H9 (cell line): ENCODE measurements at regions not wholly inside any gene's neighbourhood (a gene's known extent, or its start where the extent isn't known, plus 50 kb on each side); places are given as distances from the start of the nearest gene placed in this dataset.

Source experiments
- DNase-seq: peaks from one replicate; pipeline ENCODE4 v3.0.0-alpha.2; 2017
- H2AFZ ChIP-seq: one replicate; pipeline ENCODE4 v1.6.1; 2013; ENCODE audit warnings: mild to moderate bottlenecking, low read length, control low read depth, moderate library complexity
- H2AK5ac ChIP-seq: 2 replicates; pipeline ENCODE4 v1.6.1; 2013; ENCODE audit warnings: low read length, control low read depth, mixed read lengths; ENCODE audit not compliant: insufficient read length
- H2BK120ac ChIP-seq: one replicate; pipeline ENCODE4 v1.6.1; 2013; ENCODE audit warnings: low read depth, mild to moderate bottlenecking, low read length, control low read depth, inconsistent platforms; ENCODE audit not compliant: poor library complexity, severe bottlenecking
- H2BK12ac ChIP-seq: 2 replicates; pipeline ENCODE4 v1.6.1; 2013; ENCODE audit warnings: low read length, control low read depth, mixed read lengths, low read depth; ENCODE audit not compliant: insufficient read length
- H2BK15ac ChIP-seq: 2 replicates; pipeline ENCODE4 v1.6.1; 2013; ENCODE audit warnings: low read depth, low read length, control low read depth
- H2BK20ac ChIP-seq: one replicate; pipeline ENCODE4 v1.6.1; 2013; ENCODE audit warnings: low read depth, mild to moderate bottlenecking, low read length, control low read depth, inconsistent platforms; ENCODE audit not compliant: poor library complexity, severe bottlenecking
- H2BK5ac ChIP-seq: 2 replicates; pipeline ENCODE4 v1.6.1; 2013; ENCODE audit warnings: low read length, control low read depth, mixed read lengths; ENCODE audit not compliant: insufficient read length
- H3K14ac ChIP-seq: 2 replicates; pipeline ENCODE4 v1.6.1; 2013; ENCODE audit warnings: low read length, control low read depth; ENCODE audit not compliant: insufficient read depth
- H3K18ac ChIP-seq: 2 replicates; pipeline ENCODE4 v1.6.1; 2013; ENCODE audit warnings: low read depth, mild to moderate bottlenecking, mixed read lengths, low read length, control low read depth; ENCODE audit not compliant: insufficient read length
- H3K23ac ChIP-seq: 2 replicates; pipeline ENCODE4 v1.6.1; 2013; ENCODE audit warnings: low read length, control low read depth, mixed read lengths, low read depth; ENCODE audit not compliant: insufficient read length
- H3K23me2 ChIP-seq: 2 replicates; pipeline ENCODE4 v1.6.1; 2013; ENCODE audit warnings: low read depth, mild to moderate bottlenecking, mixed read lengths, low read length, control low read depth; ENCODE audit not compliant: insufficient read length, poor library complexity, severe bottlenecking
- H3K27ac ChIP-seq: 2 replicates; pipeline ENCODE4 v1.5.1; 2013; ENCODE audit warnings: low read length, control low read depth, mixed read lengths, low read depth; ENCODE audit not compliant: insufficient read length
- H3K27me3 ChIP-seq: 2 replicates; pipeline ENCODE4 v1.6.1; 2013; ENCODE audit warnings: low read length, control low read depth, inconsistent platforms; ENCODE audit not compliant: insufficient read depth
- H3K4ac ChIP-seq: 2 replicates; pipeline ENCODE4 v1.6.1; 2013; ENCODE audit warnings: low read depth, mild to moderate bottlenecking, control low read depth, inconsistent platforms, low read length, moderate library complexity
- H3K4me1 ChIP-seq: 2 replicates; pipeline ENCODE4 v1.6.1; 2013; ENCODE audit warnings: low read length, control low read depth, inconsistent platforms; ENCODE audit not compliant: insufficient read depth
- H3K4me2 ChIP-seq: 2 replicates; pipeline ENCODE4 v1.6.1; 2013; ENCODE audit warnings: low read length, control low read depth, mixed read lengths; ENCODE audit not compliant: insufficient read length, insufficient read depth
- H3K56ac ChIP-seq: 2 replicates; pipeline ENCODE4 v1.6.1; 2013; ENCODE audit warnings: low read depth, mild to moderate bottlenecking, mixed read lengths, low read length, control low read depth; ENCODE audit not compliant: insufficient read length
- H3K79me1 ChIP-seq: 2 replicates; pipeline ENCODE4 v1.6.1; 2013; ENCODE audit warnings: low read depth, mild to moderate bottlenecking, moderate library complexity, low read length, control low read depth, inconsistent platforms; ENCODE audit not compliant: insufficient read depth, poor library complexity, severe bottlenecking
- H3K79me2 ChIP-seq: 2 replicates; pipeline ENCODE4 v1.6.1; 2013; ENCODE audit warnings: low read length, control low read depth, inconsistent platforms; ENCODE audit not compliant: insufficient read depth
- H3K9ac ChIP-seq: 2 replicates; pipeline ENCODE4 v1.6.1; 2013; ENCODE audit warnings: low read length, control low read depth, mixed read lengths; ENCODE audit not compliant: insufficient read length; ENCODE audit errors: extremely low read depth
- H3K9me3 ChIP-seq: one replicate; pipeline ENCODE4 v1.6.1; 2013; ENCODE audit warnings: low read depth, low read length, inconsistent platforms; ENCODE audit not compliant: control insufficient read depth
- H3T11ph ChIP-seq: one replicate; pipeline ENCODE4 v1.6.1; 2013; ENCODE audit warnings: mild to moderate bottlenecking, low read length, control low read depth, inconsistent platforms
- H4K20me1 ChIP-seq: one replicate; pipeline ENCODE4 v1.6.1; 2013; ENCODE audit not compliant: control insufficient read depth, insufficient read length, insufficient read depth
- H4K5ac ChIP-seq: 2 replicates; pipeline ENCODE4 v1.6.1; 2013; ENCODE audit warnings: low read depth, mild to moderate bottlenecking, mixed read lengths, low read length, control low read depth; ENCODE audit not compliant: insufficient read length
- H4K8ac ChIP-seq: replicated peaks from 2 replicates; pipeline ENCODE4 v1.6.1; 2013; ENCODE audit warnings: low read length, control low read depth, mixed read lengths, low read depth; ENCODE audit not compliant: insufficient read length
- H4K91ac ChIP-seq: 2 replicates; pipeline ENCODE4 v1.6.1; 2013; ENCODE audit warnings: low read depth, mild to moderate bottlenecking, moderate library complexity, mixed read lengths, low read length, control low read depth; ENCODE audit not compliant: insufficient read length
- H3K27ac Mint-ChIP-seq, 3 experiments: 2 replicates in 2 of 3; 3 replicates in 1 of 3; pipeline ENCODE4 v1.8.0; 2020 to 2021; ENCODE audit warnings: mixed read lengths in 3 of 3, mild to moderate bottlenecking in 1 of 3, moderate library complexity in 1 of 3
- H3K27me3 Mint-ChIP-seq: 2 replicates; pipeline ENCODE4 v1.8.0; 2021; ENCODE audit warnings: low read depth, mild to moderate bottlenecking, moderate library complexity, mixed read lengths
- H3K36me3 Mint-ChIP-seq, 3 experiments: 2 replicates in 2 of 3; 3 replicates in 1 of 3; pipeline ENCODE4 v1.8.0; 2020 to 2021; ENCODE audit warnings: low read depth in 3 of 3, mixed read lengths in 3 of 3; ENCODE audit not compliant: insufficient read depth in 1 of 3
- H3K4me1 Mint-ChIP-seq, 2 experiments: 2 replicates each; pipeline ENCODE4 v1.8.0; 2020; ENCODE audit warnings: mixed read lengths in 2 of 2
- H3K4me3 Mint-ChIP-seq, 2 experiments: 2 replicates in 1 of 2; 3 replicates in 1 of 2; pipeline ENCODE4 v1.8.0; 2020 to 2021; ENCODE audit warnings: mild to moderate bottlenecking in 2 of 2, mixed read lengths in 2 of 2, moderate library complexity in 1 of 2
- H3K9me3 Mint-ChIP-seq, 2 experiments: 2 replicates in 1 of 2; 3 replicates in 1 of 2; pipeline ENCODE4 v1.8.0; 2020; ENCODE audit warnings: mild to moderate bottlenecking in 2 of 2, mixed read lengths in 2 of 2, moderate library complexity in 1 of 2
- CTCF ChIP-seq: fragments of 200-600 bp; sonication (generic); conservative IDR thresholded peaks from 3 replicates; pipeline ENCODE4 v1.8.0; 2021; ENCODE audit warnings: antibody characterized with exemption, mild to moderate bottlenecking
- WGBS: extraction: QIAGEN DNeasy Blood & Tissue Kit; methylation state at CpG from one replicate; pipeline ENCODE4 v1.1.7; 2013; ENCODE audit warnings: missing lambda C conversion rate, low lambda C conversion rate, mixed read lengths; ENCODE audit not compliant: insufficient read length; ENCODE audit errors: extremely low coverage; 5-methylcytosine and 5-hydroxymethylcytosine counted together

- Histone ChIP-seq H3T11ph (no peak overlapping the region), H3K18ac (no peak overlapping the region), H4K20me1 (no peaks in the 10 kb centered on the region), H4K8ac (no peak overlapping the region), H3K23ac (no peak overlapping the region), H3K79me1 (no peaks in the 10 kb centered on the region), H3K56ac (no peak overlapping the region), H4K91ac (no peak overlapping the region), H3K79me2 (no peaks in the 10 kb centered on the region), H3K4me2 (no peak overlapping the region), H2AK5ac (no peak overlapping the region), H3K9me3 (no peaks in the 10 kb centered on the region), H3K4ac (no peak overlapping the region), H3K4me1 (no peaks in the 10 kb centered on the region), H4K5ac (no peak overlapping the region), H3K27me3 (no peaks in the 10 kb centered on the region), H2BK20ac (no peak overlapping the region), H2BK120ac (no peak overlapping the region), H2BK15ac (no peak overlapping the region), H2BK5ac (no peak overlapping the region), H2AFZ (no peak overlapping the region), H3K14ac (no peak overlapping the region), H2BK12ac (no peak overlapping the region), H3K9ac (no peak overlapping the region), H3K27ac (no peak overlapping the region), H3K23me2 (no peaks in the 10 kb centered on the region)
- no peak overlapping the region for H3K4me3 Mint-ChIP-seq
- no CpG with 5 or more reads among the region's 1 CpG for WGBS
- no peaks in the 10 kb centered on the region; the same call in 1 of the 2 replicates for H3K27me3 Mint-ChIP-seq
- H3K4me1 Mint-ChIP-seq = peaks cover 0 to 9% of the 10 kb centered on the region in 2 experiments; a peak in 2 of 4 replicates
- TF ChIP-seq CTCF = no peak
- no peaks in the 10 kb centered on the region for H3K36me3 Mint-ChIP-seq
- DNase-seq = no peak
- no peak overlapping the region for H3K27ac Mint-ChIP-seq
- H3K9me3 Mint-ChIP-seq = no peaks in the 10 kb centered on the region; a peak in 1 of 5 replicates
Observed at GRCh38 chr5:51517838-51518237, 134.6 kb downstream of the ISL1 start.
